ENCODE measurements at regions not wholly inside any gene's neighbourhood (a gene's known extent, or its start where the extent isn't known, plus 50 kb on each side); places are given as distances from the start of the nearest gene placed in this dataset.

DNA sequence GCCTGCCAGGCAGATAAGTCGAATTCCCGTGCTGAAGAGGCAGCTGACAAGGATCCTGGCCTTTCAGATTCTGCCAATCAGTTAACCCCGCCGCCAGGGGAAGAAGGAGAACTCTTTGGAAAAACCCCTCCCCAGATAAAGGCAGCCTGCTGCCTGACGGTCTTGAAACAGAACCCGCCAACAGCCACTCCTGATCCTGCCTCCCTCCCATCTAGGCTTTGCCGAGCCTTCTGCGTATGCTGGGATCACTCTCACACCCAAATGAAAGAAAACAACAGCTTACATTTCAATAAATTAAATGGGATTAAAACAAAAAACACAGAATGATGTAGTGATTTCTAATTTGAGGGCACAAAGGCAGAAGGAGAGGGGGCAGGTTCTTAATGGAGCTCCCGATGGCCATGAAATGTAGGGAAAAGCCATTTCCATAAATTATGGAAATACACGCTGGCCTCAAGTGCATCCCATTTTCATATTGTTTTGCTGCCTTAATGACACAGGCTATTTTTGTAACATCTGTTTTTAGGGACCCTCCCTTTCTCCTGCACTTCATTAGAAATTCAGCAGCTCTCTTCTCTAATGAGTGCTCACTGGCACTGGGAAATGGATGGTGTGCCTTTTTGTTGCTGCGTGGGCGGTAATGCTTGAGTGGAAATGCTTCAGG is 319.1 kb downstream of the MED10 start:
- peak in 1 of 3 experiments; percentile 30 for DNase-seq

GRCh38 chr5:6058055-6058715 is 320.2 kb downstream of the MED10 start:
- no peak for DNase-seq

GRCh38 chr5:6056280-6056679 is 322.1 kb downstream of the MED10 start:
- no peak for DNase-seq

DNA sequence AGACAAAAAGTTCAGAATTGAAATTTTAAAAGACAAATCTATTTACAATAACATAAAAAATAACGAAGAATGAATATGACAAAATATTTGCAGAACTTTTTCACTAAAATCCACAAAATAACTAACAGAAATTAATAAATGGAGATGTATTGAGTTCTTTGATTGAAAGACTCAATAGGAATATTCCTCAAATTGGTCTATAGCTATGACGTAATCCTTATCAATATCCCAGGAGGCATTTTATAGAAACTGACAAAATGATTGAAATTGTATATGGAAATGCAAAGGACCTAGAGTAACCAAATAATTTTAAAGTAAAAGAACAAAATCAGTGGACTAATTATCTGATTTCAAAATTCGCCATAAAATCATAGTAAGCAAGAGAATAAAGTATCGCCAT is 328.7 kb downstream of the MED10 start:
- no peak for DNase-seq

DNA sequence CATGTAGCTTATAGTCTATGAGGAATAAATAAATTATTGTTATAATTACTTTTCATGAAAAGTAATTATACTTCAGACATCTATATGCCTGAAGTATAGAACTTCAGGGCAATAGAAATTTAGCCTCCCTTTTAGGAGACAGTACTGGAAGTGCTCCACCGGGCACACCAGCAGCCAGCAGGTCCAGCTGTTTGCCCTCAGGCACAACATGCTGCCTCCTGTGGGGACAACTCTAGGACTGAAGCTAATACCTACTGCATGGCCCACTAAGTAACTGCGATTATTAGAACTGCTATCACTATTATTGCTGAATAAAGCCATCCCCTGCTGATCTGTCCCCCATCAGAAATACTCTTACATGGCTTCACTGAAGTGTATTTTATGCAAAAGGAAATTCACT is 329.6 kb downstream of the MED10 start:
- peak in 1 of 3 experiments; percentile 17 for DNase-seq

DNA sequence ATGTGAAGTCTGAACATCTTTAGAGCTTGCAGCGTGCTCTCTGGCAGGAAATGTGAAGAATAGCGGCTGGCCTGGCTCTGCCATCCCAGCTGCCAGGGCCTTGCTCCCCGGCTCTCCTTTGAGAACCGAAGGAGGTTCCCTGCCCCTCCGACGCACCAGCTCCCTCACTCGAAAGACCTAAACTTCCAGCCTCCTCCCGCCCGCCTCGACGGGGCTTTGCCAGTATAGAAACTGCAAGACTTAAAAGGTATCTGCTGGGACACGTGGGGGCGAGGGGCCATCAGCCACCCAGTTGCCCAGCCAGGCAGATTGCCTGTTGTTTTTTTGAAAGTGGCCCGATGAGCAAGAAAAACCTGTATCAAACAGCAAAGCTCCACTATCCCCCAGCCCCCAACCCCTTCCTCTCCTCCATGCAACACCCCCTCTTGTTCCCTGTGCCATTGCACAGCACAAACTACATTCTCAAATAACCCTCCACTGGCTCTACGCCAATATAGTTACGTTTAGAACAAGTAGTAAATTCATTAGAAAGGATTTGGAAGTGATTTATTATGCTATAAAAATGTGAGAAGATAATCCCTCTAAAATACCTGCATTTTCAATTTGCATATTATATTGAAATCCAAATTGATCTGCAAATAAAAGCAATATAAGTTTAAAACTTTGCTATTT is 331.9 kb downstream of the MED10 start:
- no peak for DNase-seq

GRCh38 chr5:6043491-6044310 is 334.6 kb downstream of the MED10 start:
- DNase-seq, result no peak

DNA sequence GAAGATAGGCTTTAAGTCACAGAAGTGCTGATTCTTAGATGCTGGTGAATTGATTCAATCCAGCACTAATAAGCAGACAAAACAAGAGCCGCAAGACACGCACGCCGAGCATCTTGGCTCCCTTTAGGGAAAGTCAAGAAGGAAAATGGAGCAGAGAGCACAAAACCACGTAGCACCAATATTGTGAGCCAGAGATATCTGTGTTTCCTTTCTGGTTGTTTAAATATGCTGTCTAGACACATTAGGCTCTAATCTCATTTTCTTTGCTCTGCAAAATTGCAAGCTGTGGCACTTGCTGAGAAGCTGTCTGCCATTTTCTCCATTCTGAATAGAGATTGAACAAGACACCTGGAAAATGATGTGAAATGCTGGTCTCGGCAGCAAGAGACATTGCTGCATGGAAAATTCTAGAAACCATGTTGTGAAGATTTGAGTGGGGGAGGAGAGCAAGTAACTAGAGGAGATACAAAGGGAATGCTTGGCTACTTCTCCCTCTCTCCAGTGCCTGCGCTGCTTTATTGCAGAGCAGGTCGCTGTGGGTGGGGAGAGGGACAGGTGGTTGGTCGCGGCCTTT is 336.3 kb downstream of the MED10 start:
- no peak for DNase-seq

DNA sequence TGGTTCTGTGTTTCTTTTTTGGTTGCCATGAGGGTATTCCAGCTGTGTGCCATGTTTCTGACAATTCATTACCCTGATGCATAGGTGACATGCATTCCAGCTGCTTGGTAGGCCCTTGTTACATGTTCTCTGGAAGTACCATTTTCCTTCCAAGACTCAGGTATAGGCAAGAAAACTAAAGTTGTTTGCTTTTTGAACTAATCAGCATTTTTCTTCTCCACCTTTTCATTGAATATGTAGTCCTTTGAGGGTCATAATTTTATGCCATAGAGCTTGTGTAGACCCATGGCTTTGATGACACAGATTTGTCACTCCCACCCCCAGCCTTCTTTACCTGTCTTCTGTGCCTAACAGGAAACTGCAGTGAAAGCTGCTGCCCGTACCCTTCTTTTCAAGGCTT is 339.2 kb downstream of the MED10 start:
- DNase-seq, result no peak

- DNase-seq, result no peak
These were observed 342.3 kb downstream of the MED10 start for GRCh38 chr5:6036006-6036405.

- no peak for DNase-seq
These were observed 348.5 kb downstream of the MED10 start for GRCh38 chr5:6029811-6030271.

- DNase-seq, result peak in 1 of 3 experiments; percentile 27
These were observed 351.5 kb downstream of the MED10 start for GRCh38 chr5:6026766-6027406.

GRCh38 chr5:6019612-6020011 is 358.7 kb downstream of the MED10 start:
- no peak for DNase-seq

DNA sequence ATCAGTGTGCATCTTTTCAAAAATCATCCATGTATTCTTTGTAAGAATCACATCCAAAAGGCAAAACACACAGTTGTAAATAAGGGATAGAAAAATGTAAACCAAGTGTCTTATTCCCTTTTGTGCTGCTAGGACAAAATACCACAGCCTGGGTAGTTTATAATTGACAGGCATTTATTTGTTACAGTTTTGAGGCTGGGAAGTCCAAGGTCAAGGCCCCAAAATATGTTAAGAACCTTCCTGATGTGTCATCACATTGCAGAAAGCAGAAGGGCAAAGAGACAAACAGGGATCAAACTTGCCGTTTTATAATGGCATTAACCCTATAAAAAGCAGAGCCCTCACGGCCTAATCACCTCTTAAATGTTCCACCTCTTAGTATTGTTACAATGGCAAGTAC is 364.8 kb downstream of the MED10 start:
- DNase-seq, result no peak

- DNase-seq, result no peak
These were observed 367.1 kb downstream of the MED10 start for GRCh38 chr5:6011199-6011598.

DNA sequence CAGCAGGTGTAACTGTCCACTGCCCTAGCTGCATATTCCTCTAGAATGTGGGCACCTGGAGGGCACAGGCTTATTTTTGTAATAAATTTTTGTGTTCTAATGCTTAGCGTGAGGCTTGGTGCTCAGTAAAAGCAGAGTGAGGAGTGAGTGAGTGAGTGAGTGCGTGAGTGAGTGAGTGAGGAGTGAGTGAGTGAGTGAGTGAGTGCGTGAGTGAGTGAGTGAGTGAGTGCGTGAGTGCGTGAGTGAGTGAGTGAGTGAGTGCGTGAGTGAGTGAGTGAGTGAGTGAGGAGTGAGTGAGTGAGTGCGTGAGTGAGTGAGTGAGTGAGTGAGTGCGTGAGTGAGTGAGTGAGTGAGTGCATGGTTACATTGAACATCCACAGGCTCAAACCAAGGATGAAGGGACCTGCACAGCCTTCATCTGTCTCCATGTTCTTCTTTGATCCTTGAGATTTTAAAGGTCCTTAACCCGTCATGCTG is 371.5 kb downstream of the MED10 start:
- no peak for DNase-seq

- DNase-seq, result no peak
These were observed 375.1 kb downstream of the MED10 start for GRCh38 chr5:6003040-6003825.

DNA sequence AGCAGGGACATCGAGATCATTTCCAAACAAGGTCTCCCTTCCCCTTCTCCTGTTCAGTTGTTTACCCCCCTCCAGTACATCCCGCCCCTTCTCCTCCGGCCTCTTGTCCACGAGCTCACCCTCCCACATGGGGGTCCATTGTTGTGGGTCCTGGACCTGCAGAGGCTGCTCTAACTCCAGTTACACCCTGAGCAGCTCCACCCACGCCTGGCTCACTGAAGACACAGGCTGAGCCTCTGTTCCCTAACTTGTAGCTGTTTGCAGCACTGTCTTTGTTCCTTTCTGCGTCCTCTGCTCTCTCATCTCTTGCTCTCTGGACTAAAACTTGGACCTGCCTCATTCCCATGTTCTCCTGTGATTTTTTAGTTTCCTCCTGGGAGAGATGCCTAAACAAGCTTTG is 377.5 kb downstream of the MED10 start:
- no peak for DNase-seq

DNA sequence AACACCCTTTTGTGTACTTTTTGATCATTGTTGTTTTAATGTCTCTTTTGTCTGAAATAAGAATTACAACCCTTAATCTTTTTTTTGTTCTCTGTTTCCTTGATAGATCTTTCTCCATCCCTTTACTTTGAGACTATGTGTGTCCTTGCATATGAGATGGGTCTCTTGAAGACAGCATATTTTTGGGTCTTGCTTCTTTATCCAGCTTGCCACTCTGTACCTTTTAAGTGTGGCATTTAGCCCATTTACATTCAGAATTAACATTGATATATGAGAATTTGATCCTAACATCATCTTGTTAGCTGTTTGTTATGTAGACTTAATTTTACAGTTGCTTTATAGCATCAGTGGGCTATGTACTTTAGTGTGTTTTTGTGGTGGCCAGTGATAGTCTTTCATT is 382.5 kb downstream of the MED10 start:
- no peak for DNase-seq

- DNase-seq, result peak in 1 of 3 experiments; percentile 18
These were observed 391.7 kb downstream of the MED10 start for GRCh38 chr5:5986492-5987178.

GRCh38 chr5:5985332-5985731 is 393.0 kb downstream of the MED10 start:
- no peak for DNase-seq

Data from NCI-H1417 (cell line).